ENCODE measurements at regions not wholly inside any gene's neighbourhood (a gene's known extent, or its start where the extent isn't known, plus 50 kb on each side); places are given as distances from the start of the nearest gene placed in this dataset.

GRCh38 chr10:24041834-24042233 is 167.1 kb upstream of the KIAA1217 start:
- Histone ChIP-seq H3K4me3 (replicated peaks in 1 of 2; ENCODE audit: low read depth in 1 of 2, low read length in 2 of 2) (no peak overlapping the region), H3K9me3 (ENCODE audit: control insufficient read depth in 1 of 2, insufficient read depth in 1 of 2, low read depth in 1 of 2, low read length in 2 of 2) (no peaks in the 10 kb centered on the region), H4K20me1 (ENCODE audit: insufficient read depth) (no peaks in the 10 kb centered on the region), H3K27me3 (ENCODE audit: insufficient read depth, low read length) (peaks cover 13% of the 10 kb centered on the region; the same call in 1 of the 2 replicates), H3K27ac (ENCODE audit: low read depth, low read length) (no peak overlapping the region), H3K4me1 (ENCODE audit: control insufficient read depth in 1 of 2, insufficient read depth in 2 of 2, low read length in 2 of 2) (no peaks in the 10 kb centered on the region), H3K9me2 (ENCODE audit: insufficient read depth) (no peaks in the 10 kb centered on the region), H3K36me3 (ENCODE audit: control insufficient read depth in 1 of 2, insufficient read depth in 2 of 2, low read length in 2 of 2) (no peaks in the 10 kb centered on the region), H3K4me2 (ENCODE audit: low read length) (no peak overlapping the region), H3K9ac (ENCODE audit: low read length) (no peak overlapping the region), H3K79me2 (ENCODE audit: insufficient read depth, low read length) (no peaks in the 10 kb centered on the region), H2AFZ (ENCODE audit: low read depth, low read length, poor library complexity, severe bottlenecking) (no peak overlapping the region)
- ChIA-PET POLR2A (no interaction called here), RAD21 (ENCODE audit: low non-redundant PET in 1 of 2, low total read pairs in 2 of 2, uncharacterized antibody in 2 of 2, unreplicated experiment in 2 of 2) (no interaction called here), CTCF (no interaction called here)
- DNase-seq (ENCODE audit: low read depth, low spot score) (no peak), ATAC-seq (no peak)
- BruUV-seq (replicated peaks): no TSS peak
- intact Hi-C loops (cut with micrococcal nuclease): no loop called here
- TF ChIP-seq JUND (IDR thresholded peaks at IDR 0.05) (no peak), RAD21 (IDR thresholded peaks at IDR 0.05; ENCODE audit: low read depth) (no peak), POLR2AphosphoS5 (IDR thresholded peaks at IDR 0.05; ENCODE audit: low read depth, low read length) (no peak), CEBPB (IDR thresholded peaks at IDR 0.05; ENCODE audit: low read depth) (no peak), CBX3 (IDR thresholded peaks at IDR 0.05; ENCODE audit: low read depth) (no peak), ZBTB33 (IDR thresholded peaks at IDR 0.05; ENCODE audit: extremely low read depth, insufficient replicate concordance, low read length) (no peak), SP1 (IDR thresholded peaks at IDR 0.05; ENCODE audit: low read depth) (no peak), FOSL1 (IDR thresholded peaks at IDR 0.05; ENCODE audit: low read depth) (no peak), SRF (IDR thresholded peaks at IDR 0.05; ENCODE audit: low read depth) (no peak), MAX (IDR thresholded peaks at IDR 0.05) (no peak), TCF7L2 (IDR thresholded peaks at IDR 0.05; ENCODE audit: borderline replicate concordance, extremely low read depth, insufficient read depth, insufficient read length) (no peak), YY1 (IDR thresholded peaks at IDR 0.05; ENCODE audit: extremely low read depth, insufficient replicate concordance, low read depth, low read length) (no peak), EZH2phosphoT487 (IDR thresholded peaks at IDR 0.05; ENCODE audit: borderline replicate concordance) (no peak), REST (IDR thresholded peaks at IDR 0.05; ENCODE audit: low read depth) (no peak), SIN3A (IDR thresholded peaks at IDR 0.05; ENCODE audit: low read depth) (no peak), ELF1 (IDR thresholded peaks at IDR 0.05; ENCODE audit: borderline replicate concordance, low read depth) (no peak), EZH2 (IDR thresholded peaks at IDR 0.05) (no peak), ZNF274 (IDR thresholded peaks at IDR 0.05; ENCODE audit: low read depth, low read length) (no peak)
- TF ChIP-seq, protein P1, sequence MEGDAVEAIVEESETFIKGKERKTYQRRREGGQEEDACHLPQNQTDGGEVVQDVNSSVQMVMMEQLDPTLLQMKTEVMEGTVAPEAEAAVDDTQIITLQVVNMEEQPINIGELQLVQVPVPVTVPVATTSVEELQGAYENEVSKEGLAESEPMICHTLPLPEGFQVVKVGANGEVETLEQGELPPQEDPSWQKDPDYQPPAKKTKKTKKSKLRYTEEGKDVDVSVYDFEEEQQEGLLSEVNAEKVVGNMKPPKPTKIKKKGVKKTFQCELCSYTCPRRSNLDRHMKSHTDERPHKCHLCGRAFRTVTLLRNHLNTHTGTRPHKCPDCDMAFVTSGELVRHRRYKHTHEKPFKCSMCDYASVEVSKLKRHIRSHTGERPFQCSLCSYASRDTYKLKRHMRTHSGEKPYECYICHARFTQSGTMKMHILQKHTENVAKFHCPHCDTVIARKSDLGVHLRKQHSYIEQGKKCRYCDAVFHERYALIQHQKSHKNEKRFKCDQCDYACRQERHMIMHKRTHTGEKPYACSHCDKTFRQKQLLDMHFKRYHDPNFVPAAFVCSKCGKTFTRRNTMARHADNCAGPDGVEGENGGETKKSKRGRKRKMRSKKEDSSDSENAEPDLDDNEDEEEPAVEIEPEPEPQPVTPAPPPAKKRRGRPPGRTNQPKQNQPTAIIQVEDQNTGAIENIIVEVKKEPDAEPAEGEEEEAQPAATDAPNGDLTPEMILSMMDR (IDR thresholded peaks at IDR 0.05 in 2 of 3, conservative IDR thresholded peaks at IDR 0.05 in 1 of 3; ENCODE audit: borderline replicate concordance in 1 of 3, insufficient read depth in 1 of 3, low read depth in 2 of 3, low read length in 2 of 3): no peak
- TF ChIP-seq, protein P2, sequence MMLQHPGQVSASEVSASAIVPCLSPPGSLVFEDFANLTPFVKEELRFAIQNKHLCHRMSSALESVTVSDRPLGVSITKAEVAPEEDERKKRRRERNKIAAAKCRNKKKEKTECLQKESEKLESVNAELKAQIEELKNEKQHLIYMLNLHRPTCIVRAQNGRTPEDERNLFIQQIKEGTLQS (IDR thresholded peaks at IDR 0.05): no peak
